ENCODE measurements at regions not wholly inside any gene's neighbourhood (a gene's known extent, or its start where the extent isn't known, plus 50 kb on each side); places are given as distances from the start of the nearest gene placed in this dataset.

GRCh38 chr2:19292007-19292406, 66.4 kb downstream of the OSR1 start:
- intact Hi-C loops (cut with micrococcal nuclease): no loop called here
- TF ChIP-seq CTCF (IDR thresholded peaks at IDR 0.05; ENCODE audit: borderline replicate concordance): no peak
- no peak for DNase-seq

DNA sequence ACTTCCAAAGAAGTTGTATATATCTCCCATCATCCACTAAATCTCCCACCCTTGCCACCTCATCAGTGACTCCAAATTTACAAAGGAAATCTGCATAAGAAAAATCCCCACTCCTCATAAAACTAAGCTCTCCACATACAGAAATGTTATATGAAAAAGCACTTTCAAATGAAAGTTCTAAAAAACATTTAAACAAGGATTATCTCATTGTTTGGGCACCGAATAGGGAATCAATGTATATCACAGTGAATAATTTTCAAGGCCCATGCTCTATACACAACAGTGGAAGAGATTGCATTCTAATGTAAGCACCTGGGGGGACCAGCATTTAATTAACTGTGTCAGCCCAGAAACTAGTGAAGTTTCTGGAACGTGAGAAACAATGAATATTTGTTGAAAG, 70.1 kb downstream of the OSR1 start:
- intact Hi-C loops (cut with micrococcal nuclease): no loop called here
- Histone ChIP-seq H3K4me1 (peaks cover 12% of the 10 kb centered on the region), H3K27me3 (ENCODE audit: low read depth) (no peaks in the 10 kb centered on the region), H3K27ac (replicated peaks) (no peak overlapping the region), H3K9me3 (replicated peaks) (no peaks in the 10 kb centered on the region), H3K4me3 (no peak overlapping the region), H3K36me3 (no peaks in the 10 kb centered on the region)
- no peak for TF ChIP-seq CTCF (IDR thresholded peaks at IDR 0.05; ENCODE audit: borderline replicate concordance)
- no peak for DNase-seq

More at GRCh38 chr2:19292007-19292406, 66.4 kb downstream of the OSR1 start:
- peaks cover 12% of the 10 kb centered on the region for H3K4me1 ChIP-seq
- no peaks in the 10 kb centered on the region for H3K9me3 ChIP-seq (replicated peaks)
- no peaks in the 10 kb centered on the region for H3K36me3 ChIP-seq
- H3K27me3 ChIP-seq (ENCODE audit: low read depth): no peaks in the 10 kb centered on the region
- peak overlapping the region; percentile 10 for H3K4me3 ChIP-seq
- peak overlapping the region; percentile 7 for H3K27ac ChIP-seq (replicated peaks)

DNA sequence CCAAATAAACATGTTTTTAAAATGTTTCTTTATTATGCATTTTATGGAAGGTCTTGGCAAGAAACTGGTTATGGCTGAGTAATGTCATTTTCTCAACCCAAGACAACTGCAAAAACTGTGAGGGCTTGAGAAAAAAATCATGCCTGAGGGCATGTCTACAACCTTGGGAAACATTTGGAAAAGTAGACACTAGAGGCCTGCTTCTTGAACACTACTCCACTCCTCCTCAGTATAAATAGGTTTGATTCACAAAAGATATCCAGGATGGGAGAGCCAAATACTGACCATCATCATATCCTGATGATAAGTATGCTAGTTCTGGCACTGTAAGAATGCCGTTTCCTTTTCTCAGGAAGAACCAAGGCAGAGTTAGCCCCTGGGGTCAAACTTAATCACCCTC, 71.1 kb downstream of the OSR1 start:
- intact Hi-C loops (cut with micrococcal nuclease): no loop called here
- Histone ChIP-seq H3K36me3 (no peaks in the 10 kb centered on the region), H3K27ac (replicated peaks) (no peak overlapping the region), H3K9me3 (replicated peaks) (no peaks in the 10 kb centered on the region), H3K4me1 (peaks cover 9% of the 10 kb centered on the region), H3K4me3 (no peak overlapping the region), H3K27me3 (ENCODE audit: low read depth) (no peaks in the 10 kb centered on the region)
- TF ChIP-seq CTCF (IDR thresholded peaks at IDR 0.05; ENCODE audit: borderline replicate concordance): no peak
- DNase-seq: no peak

- DNase-seq: no peak
- no peaks in the 10 kb centered on the region for H3K27me3 ChIP-seq (ENCODE audit: low read depth)
- intact Hi-C loops (cut with micrococcal nuclease): no loop called here
- H3K36me3 ChIP-seq: no peaks in the 10 kb centered on the region
- no peak overlapping the region for H3K27ac ChIP-seq (replicated peaks)
- peaks cover 5% of the 10 kb centered on the region for H3K9me3 ChIP-seq (replicated peaks)
- no peak for TF ChIP-seq CTCF (IDR thresholded peaks at IDR 0.05; ENCODE audit: borderline replicate concordance)
- H3K4me3 ChIP-seq: no peak overlapping the region
- H3K4me1 ChIP-seq: no peaks in the 10 kb centered on the region
These were observed 76.1 kb downstream of the OSR1 start for GRCh38 chr2:19282305-19282704.

GRCh38 chr2:19274439-19274838, 84.0 kb downstream of the OSR1 start:
- intact Hi-C loops (cut with micrococcal nuclease): no loop called here
- TF ChIP-seq CTCF (IDR thresholded peaks at IDR 0.05; ENCODE audit: borderline replicate concordance): no peak
- DNase-seq: no peak
- Histone ChIP-seq H3K9me3 (replicated peaks) (peaks cover 5% of the 10 kb centered on the region), H3K4me1 (no peaks in the 10 kb centered on the region), H3K27ac (replicated peaks) (no peak overlapping the region), H3K36me3 (no peaks in the 10 kb centered on the region), H3K4me3 (no peak overlapping the region), H3K27me3 (ENCODE audit: low read depth) (no peaks in the 10 kb centered on the region)
